GM18508 (cell line): ENCODE measurements at regions not wholly inside any gene's neighbourhood (a gene's known extent, or its start where the extent isn't known, plus 50 kb on each side); places are given as distances from the start of the nearest gene placed in this dataset.

Experiments used
- ATAC-seq: cut with Tn5 transposase; IDR thresholded peaks from one replicate; pipeline ENCODE4 v1.9.1; 2021; ENCODE audit warnings: moderate number of reproducible peaks; ENCODE audit not compliant: insufficient read depth, unreplicated experiment

DNA sequence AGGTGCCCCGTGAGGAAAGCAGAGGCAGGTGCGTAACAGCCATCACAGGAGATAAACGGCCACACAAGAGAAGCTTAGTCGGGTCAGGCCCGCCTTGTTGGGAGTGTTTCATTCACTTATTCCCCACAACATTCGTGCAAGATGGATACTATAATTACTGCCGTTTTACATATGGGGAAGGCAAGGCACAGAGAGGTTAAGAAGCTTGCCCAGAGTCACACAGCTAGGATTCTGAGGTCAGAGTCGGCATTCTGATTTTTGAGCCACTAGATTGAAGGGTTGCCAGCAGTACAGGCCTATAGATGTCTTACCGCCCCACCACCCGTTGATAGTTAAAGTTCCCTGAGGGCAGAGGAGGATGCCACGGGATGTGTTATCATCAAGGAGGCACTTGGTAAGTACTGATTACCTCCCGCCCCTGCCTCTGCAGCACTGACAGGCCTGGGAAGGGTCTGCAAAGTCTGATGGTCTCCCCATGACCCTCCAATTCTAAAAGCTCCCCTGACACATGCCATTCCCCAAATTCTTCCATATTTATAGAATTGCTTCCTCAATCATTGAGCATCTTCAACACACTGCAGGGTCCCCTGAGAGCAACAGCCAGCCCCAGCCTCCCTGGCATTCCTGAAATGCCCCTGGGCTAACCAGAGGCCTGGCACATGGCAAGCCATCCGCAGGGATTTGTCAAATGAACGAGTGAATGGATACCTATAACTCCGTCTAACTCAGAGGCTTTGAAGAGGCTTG, 74.7 kb upstream of the CLDN14 start:
- no peak for ATAC-seq

- ATAC-seq = no peak
Observed at GRCh38 chr21:36555199-36555800, 75.4 kb upstream of the CLDN14 start.

DNA sequence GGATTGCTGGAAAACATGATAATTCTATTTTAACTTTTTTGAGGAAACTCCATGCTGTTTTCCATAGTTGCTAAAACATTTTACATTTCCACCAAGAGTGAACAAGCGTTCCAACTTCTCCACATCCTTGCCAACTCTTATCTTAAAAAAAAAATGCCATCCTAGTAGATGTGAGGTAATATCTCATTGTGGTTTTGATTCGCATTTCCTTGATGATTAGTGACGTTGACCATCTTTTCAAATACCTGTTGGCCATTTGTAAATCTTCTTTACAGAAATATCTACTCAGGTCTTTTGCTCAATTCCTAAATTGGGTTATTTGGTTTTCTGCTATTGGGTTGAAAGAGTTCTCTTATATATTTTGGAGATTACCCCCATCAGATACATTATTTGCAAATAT, 77.4 kb upstream of the CLDN14 start:
- no peak for ATAC-seq

DNA sequence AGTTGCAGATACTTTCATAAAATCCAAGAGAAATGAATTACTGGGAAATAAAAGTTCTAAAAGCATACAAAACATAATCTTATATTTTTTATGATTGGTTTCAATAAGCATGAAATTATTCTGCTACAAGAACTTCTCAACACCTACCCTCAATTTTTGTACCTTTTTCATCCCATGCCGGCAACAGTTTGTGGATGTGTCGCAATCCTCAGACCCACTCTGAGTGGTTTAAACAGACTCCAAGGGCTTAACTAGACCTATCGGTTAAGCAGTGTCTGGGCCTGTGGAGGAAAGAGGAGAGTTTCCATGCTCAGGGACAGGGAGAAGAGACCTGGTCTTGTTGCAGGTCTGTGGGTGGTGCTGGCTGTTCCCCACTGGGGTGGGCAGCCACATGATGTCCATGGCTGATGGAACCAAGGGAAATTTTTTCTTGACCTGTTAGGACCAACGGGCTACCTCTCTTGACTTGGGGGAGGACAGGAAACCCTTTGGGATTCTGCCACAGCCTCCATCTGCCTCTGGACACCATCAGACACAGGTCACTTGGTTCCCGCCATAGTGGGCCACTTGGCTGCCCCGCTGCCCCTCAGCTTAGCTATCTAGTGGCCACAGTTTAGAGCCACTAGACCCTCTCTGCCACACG, 81.1 kb upstream of the CLDN14 start:
- ATAC-seq = no peak

DNA sequence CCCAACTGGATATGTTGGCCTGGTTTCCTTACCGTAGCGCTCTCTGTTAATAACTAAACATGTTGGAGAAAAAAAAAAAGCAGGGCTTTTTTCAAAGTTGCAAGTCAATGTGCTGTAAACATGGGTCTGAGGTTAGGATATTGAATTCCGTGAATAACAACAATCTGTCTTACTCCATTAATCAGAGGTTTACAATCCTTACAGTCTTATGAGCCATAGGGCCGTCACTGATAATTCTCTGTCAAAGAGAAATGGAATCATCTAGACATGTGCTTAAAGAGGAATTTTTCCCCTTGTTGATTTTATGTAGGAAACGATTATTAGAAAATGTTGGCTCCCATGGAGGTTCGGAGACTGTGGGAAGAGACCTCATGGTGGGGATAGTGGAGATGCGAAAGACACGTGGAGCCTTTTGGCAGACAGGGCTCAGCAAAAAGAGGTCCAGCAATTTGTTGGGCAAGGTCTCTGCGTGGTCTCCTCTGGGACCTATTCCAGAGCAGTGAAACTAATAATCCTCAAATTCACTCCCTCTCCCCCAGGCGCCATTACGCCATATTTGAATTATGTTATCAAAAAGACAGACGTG, 83.5 kb upstream of the CLDN14 start:
- no peak for ATAC-seq

GRCh38 chr21:36564647-36565046, 84.7 kb upstream of the CLDN14 start:
- ATAC-seq = no peak

- ATAC-seq = no peak
Observed at GRCh38 chr21:36565540-36565939, 85.6 kb upstream of the CLDN14 start.

DNA sequence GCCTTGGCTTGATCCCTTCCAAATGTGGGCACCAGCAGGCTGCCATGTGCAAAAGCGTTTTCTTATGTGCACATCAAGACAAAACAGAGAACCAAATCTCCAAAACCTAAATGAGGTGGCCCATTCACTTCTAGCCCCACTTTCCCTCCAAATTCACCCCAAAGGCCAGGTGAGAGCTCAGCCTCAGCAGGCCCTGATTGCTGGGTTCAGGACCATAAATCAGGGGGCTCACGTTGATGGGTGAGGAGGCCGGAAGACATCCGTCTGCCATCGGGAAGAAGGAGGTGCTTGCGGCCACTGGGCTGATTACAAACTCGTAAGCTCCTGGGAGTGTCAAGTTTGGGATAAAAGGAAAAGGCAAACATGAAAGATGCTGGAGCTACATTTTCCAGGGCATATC, 86.7 kb upstream of the CLDN14 start:
- ATAC-seq = no peak

DNA sequence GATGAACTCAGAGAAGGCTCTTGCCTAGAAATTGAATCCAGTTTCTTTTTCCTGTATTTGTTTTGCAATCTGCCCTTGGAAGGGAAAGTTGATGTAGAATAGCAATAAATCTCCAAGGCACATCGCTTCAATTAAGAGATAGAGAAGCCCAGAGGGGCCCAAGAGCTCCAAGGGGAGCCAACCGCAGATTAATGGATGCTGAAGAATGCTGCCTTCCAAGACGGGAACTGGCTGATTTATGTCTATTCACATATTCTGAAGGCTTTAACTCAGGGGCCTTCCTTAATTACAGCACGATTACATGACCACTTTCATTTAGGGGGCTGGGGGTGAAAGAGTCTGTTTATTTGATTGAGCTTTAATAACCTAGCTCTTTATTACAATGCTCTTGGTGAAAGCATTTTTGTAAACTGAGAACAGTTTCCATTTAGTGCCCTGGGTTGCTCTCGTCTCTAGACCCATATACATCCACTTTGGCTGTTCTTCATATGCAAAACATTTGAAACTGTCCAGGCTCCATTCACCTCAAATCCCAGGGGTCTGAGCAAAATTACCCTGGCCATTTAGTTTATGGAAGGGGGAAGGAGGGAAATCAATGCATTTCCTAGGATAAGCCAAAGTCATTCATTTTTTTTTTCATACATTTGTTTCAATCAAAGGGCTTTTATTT, 87.4 kb upstream of the CLDN14 start:
- ATAC-seq = no peak

DNA sequence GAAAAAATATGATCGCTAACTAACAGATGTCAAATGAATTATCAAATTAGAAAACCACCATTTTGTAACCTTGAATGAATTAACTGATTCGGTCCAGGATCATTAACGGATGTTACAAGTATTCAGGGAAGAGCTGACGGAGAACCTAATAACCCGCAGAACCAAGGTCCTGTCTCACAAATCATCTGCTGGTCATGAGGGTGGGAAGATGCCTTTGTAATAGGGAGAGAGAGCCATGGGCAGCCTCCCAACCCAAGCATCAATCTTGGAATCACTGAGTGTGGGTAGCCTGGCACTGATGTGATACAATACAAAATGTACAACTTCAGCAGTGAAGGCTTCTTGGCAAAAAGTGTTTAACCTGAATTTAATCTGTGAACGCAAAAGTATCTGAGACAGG, 89.6 kb upstream of the CLDN14 start:
- no peak for ATAC-seq

- ATAC-seq = no peak
Observed at GRCh38 chr21:36571556-36571955, 91.6 kb upstream of the CLDN14 start.

- ATAC-seq = no peak
Observed at GRCh38 chr21:36572039-36572438, 92.1 kb upstream of the CLDN14 start.

DNA sequence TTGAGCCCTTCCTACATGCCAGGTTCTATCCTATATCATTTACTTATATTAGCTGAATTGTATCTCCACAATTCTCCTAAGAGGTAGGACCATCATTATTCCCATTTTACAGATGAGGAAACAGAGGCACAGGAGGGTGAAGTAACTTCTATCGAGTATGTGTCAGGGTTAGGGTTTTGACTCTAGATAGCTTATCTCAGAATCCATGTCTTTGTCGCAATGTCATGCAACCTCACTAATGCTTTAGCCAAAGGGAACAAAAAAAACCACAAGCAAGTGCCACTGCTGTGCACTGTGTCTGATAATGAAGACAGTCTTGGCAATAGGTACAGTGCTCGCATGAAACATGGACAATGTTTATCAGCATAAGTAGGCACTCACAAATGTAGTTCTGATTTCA, 95.4 kb upstream of the CLDN14 start:
- no peak for ATAC-seq

DNA sequence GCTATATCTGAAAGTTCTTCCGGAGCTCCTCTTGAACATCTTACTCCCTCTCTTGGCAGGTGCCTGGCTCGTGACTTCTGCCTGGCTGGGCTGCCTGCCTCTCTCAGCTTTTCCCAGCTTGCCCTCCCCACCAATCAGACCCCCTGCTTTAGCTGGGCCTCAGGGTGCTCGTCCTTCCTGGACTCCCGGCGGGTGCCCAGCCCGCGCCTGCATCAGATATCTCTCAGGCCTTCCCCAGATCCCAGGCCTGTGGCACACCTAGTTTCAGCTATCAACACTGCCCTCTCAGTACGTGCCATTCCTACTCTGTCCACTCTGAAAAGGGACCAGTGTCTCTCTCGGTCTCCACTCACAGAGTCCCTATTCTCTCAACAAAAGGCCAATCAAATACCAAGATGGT, 96.5 kb upstream of the CLDN14 start:
- no peak for ATAC-seq

DNA sequence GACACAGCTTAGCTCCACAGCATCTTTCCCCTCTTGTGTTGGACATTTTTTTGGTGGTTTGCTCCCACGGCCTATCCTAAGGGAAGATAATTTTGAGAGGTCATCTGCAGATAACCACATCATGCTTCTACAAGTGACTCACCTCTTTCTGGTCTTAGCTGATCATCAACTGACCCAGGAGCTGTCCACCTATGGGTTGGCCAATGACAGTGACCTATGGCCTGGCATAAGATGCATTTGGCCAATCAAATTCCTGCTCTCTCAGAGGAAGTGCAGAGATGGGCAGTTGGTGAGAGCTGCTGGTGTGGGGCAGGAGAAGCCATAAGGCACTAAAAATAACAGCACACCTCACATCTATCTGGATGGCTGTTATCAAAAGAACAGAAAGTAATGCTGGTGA, 100.0 kb upstream of the CLDN14 start:
- ATAC-seq = no peak

DNA sequence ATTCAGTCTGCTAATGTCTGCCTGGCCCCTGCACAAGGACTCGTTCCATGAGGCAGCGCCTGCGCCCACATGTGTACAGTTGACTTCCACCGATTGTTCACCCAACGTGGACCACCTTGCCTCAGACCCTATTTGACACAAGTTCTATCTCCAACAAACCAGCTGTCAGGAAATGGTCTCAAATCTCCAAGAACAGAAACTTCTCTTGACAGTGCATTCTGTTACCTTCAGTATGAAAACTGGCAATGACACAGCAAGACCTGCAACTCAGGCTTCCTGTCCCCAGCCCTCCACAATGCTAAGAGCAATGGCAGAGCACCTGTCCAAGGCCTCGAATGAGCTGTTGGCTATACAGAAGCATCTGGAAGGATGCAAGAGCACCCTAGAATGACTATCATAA, 102.3 kb upstream of the CLDN14 start:
- ATAC-seq = no peak

DNA sequence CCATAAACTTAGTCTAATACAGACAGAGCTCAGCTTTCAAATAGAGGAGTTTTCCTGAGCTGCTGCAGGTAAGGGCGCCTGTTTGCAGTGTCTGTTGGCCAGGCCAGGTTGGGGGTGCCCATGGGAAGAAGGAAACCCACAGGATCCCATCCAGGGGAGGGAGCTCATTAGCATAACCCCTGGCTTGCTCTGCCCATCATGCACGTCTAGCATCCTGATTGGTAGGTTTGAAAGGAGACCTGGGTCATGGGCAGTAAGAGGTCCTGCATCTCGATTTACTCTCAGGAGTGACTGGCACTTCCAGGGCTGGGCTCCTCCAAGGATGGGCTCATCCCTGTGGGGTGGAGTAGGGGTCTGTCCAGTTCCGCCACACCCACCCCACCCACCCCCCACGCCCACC, 103.7 kb upstream of the CLDN14 start:
- ATAC-seq = no peak

- no peak for ATAC-seq
Observed at GRCh38 chr21:36584980-36585940, 105.3 kb upstream of the CLDN14 start.

- ATAC-seq = no peak
Observed at GRCh38 chr21:36587388-36587787, 107.5 kb upstream of the CLDN14 start.
